Endothelial cell of umbilical vein (primary cell): ENCODE measurements at regions not wholly inside any gene's neighbourhood (a gene's known extent, or its start where the extent isn't known, plus 50 kb on each side); places are given as distances from the start of the nearest gene placed in this dataset.

Source experiments
- BruUV-seq: library from RNA; stranded (reverse); fragments of 400-500 nt; replicated peaks from 2 replicates; lab custom pipeline; 2021; lab: Mats Ljungman, UMichigan
- CTCF ChIA-PET: fragments of 300-600, 350-600 bp; sonication (Branson Sonifier 250); formaldehyde crosslinking; loops from one replicate; lab custom pipeline; 2021; ENCODE audit warnings: antibody characterized with exemption, inconsistent platforms; lab: Charles Lee
- POLR2A ChIA-PET: fragments of 300-600, 350-600 bp; sonication (Branson Sonifier 250); formaldehyde crosslinking; loops from one replicate; lab custom pipeline; 2021; ENCODE audit warnings: antibody characterized with exemption, inconsistent platforms; lab: Charles Lee
- DNase-seq: peaks from one replicate; pipeline ENCODE4 v3.0.0-alpha.2; 2011; ENCODE audit warnings: low read depth, low spot score
- FAIRE-seq: peaks from 2 replicates; lab custom pipeline; 2011; peaks lifted over from hg19 to GRCh38; lab: Jason Lieb, UNC
- H2AFZ ChIP-seq: 2 replicates; pipeline ENCODE4 v1.6.0; 2012; ENCODE audit warnings: low read depth, low read length, control low read depth, inconsistent platforms
- H3K27ac ChIP-seq: 2 replicates; pipeline ENCODE4 v1.5.1; 2011; ENCODE audit warnings: low read depth, mild to moderate bottlenecking, control low read depth, low read length, moderate library complexity; ENCODE audit not compliant: insufficient read depth
- H3K27me3 ChIP-seq, 2 experiments: 2 replicates each; pipeline versions ENCODE4 v1.6.0 to v1.6.1; 2011; ENCODE audit warnings: low read length in 2 of 2, mixed read lengths in 1 of 2; ENCODE audit not compliant: control insufficient read depth in 2 of 2, insufficient read depth in 2 of 2
- H3K36me3 ChIP-seq, 2 experiments: 2 replicates in 1 of 2; 3 replicates in 1 of 2; pipeline ENCODE4 v1.5.1; 2011; ENCODE audit warnings: low read length in 2 of 2, mild to moderate bottlenecking in 1 of 2, moderate library complexity in 1 of 2; ENCODE audit not compliant: control insufficient read depth in 2 of 2, insufficient read depth in 2 of 2; ENCODE audit errors: extremely low read depth in 1 of 2
- H3K4me1 ChIP-seq: 3 replicates; pipeline ENCODE4 v1.5.1; 2011; ENCODE audit warnings: mild to moderate bottlenecking, low read length; ENCODE audit not compliant: control insufficient read depth, insufficient read depth; ENCODE audit errors: extremely low read depth
- H3K4me2 ChIP-seq: 2 replicates; pipeline ENCODE4 v1.6.1; 2011; ENCODE audit warnings: low read length, control low read depth, mixed read lengths; ENCODE audit not compliant: insufficient read depth
- H3K4me3 ChIP-seq, 3 experiments: fragments of 200-600 bp in 1 of 3; sonication (generic), shearing (Covaris generic) in 1 of 3; replicated peaks in 1 of 3; 2 replicates each; pipeline ENCODE4 v1.5.1; 2011 to 2016; ENCODE audit warnings: control low read depth in 3 of 3, low read length in 3 of 3, mild to moderate bottlenecking in 2 of 3, inconsistent platforms in 1 of 3, low read depth in 1 of 3, moderate library complexity in 1 of 3; ENCODE audit not compliant: insufficient read depth in 1 of 3
- H3K79me2 ChIP-seq: 2 replicates; pipeline ENCODE4 v1.6.0; 2012; ENCODE audit warnings: low read length, inconsistent platforms; ENCODE audit not compliant: control insufficient read depth, insufficient read depth
- H3K9ac ChIP-seq: replicated peaks from 2 replicates; pipeline ENCODE3; 2011; ENCODE audit warnings: low read length, control low read depth; ENCODE audit not compliant: insufficient read depth; ENCODE audit errors: extremely low read depth
- H3K9me1 ChIP-seq: replicated peaks from 3 replicates; pipeline ENCODE4 v1.6.0; 2011; ENCODE audit warnings: mild to moderate bottlenecking, low read length; ENCODE audit not compliant: control insufficient read depth, insufficient read depth; ENCODE audit errors: extremely low read depth
- H3K9me3 ChIP-seq: replicated peaks from 2 replicates; pipeline ENCODE4 v1.5.1; 2012; ENCODE audit warnings: low read length, inconsistent platforms; ENCODE audit not compliant: control insufficient read depth, insufficient read depth
- H4K20me1 ChIP-seq: replicated peaks from 2 replicates; pipeline ENCODE3; 2011; ENCODE audit warnings: mild to moderate bottlenecking, low read length; ENCODE audit not compliant: control insufficient read depth, insufficient read depth; ENCODE audit errors: extremely low read depth
- EZH2 ChIP-seq: IDR thresholded peaks from 2 replicates; pipeline ENCODE4 v1.6.1; 2012; ENCODE audit warnings: borderline replicate concordance, low read depth, mild to moderate bottlenecking, moderate library complexity, low read length, inconsistent platforms; ENCODE audit not compliant: severe bottlenecking
- FOS ChIP-seq: IDR thresholded peaks from 2 replicates; pipeline ENCODE4 v1.6.1; 2011; ENCODE audit warnings: mild to moderate bottlenecking, low read length, moderate library complexity, borderline replicate concordance; ENCODE audit not compliant: insufficient read depth
- GATA2 ChIP-seq: IDR thresholded peaks from 2 replicates; pipeline ENCODE4 v1.7.0; 2011; ENCODE audit warnings: low read depth, mild to moderate bottlenecking, moderate library complexity, mixed read lengths, low read length; ENCODE audit not compliant: insufficient read length, insufficient read depth
- JUN ChIP-seq: IDR thresholded peaks from 2 replicates; pipeline ENCODE4 v1.6.1; 2011; ENCODE audit warnings: borderline replicate concordance, low read depth; ENCODE audit not compliant: insufficient read length, insufficient read depth
- MYC ChIP-seq: IDR thresholded peaks from one replicate; pipeline ENCODE4 v1.6.1; 2011; ENCODE audit warnings: mild to moderate bottlenecking, low read depth, low read length
- POLR2A ChIP-seq: IDR thresholded peaks from 2 replicates; pipeline ENCODE4 v1.6.1; 2012; ENCODE audit warnings: low read depth, mild to moderate bottlenecking, control low read depth, low read length
- POLR2AphosphoS5 ChIP-seq: IDR thresholded peaks from 2 replicates; pipeline ENCODE4 v1.6.1; 2012; ENCODE audit warnings: low read depth, mild to moderate bottlenecking, control low read depth, low read length, moderate library complexity; ENCODE audit not compliant: insufficient read depth
- dilution Hi-C: fragments of 300-500 bp; cut with MboI; formaldehyde crosslinking; loops from one replicate; pipeline ENCODE4 v1.15.0; 2019; ENCODE audit warnings: low sequenced_read_pairs; ENCODE audit not compliant: extremely low pct_ligation_motif_present
- intact Hi-C: fragments of 100-400 bp; cut with micrococcal nuclease; formaldehyde crosslinking; loops from one replicate; pipeline ENCODE4 v1.10.0; 2022
- TF ChIP-seq, protein P1 (sequence below), 2 donors: IDR thresholded peaks; 1 replicate in 1 of 2; 2 replicates in 1 of 2; pipeline ENCODE4 v1.5.1; 2011; ENCODE audit warnings: low read length in 2 of 2, mild to moderate bottlenecking in 2 of 2, moderate library complexity in 2 of 2, control low read depth in 1 of 2, inconsistent platforms in 1 of 2, low read depth in 1 of 2; ENCODE audit not compliant: insufficient read depth in 1 of 2; ENCODE audit errors: extremely low read depth in 1 of 2
- TF ChIP-seq, protein P2 (sequence below): IDR thresholded peaks from 2 replicates; pipeline ENCODE4 v1.6.1; 2011; ENCODE audit not compliant: insufficient read depth, insufficient read length

DNA sequence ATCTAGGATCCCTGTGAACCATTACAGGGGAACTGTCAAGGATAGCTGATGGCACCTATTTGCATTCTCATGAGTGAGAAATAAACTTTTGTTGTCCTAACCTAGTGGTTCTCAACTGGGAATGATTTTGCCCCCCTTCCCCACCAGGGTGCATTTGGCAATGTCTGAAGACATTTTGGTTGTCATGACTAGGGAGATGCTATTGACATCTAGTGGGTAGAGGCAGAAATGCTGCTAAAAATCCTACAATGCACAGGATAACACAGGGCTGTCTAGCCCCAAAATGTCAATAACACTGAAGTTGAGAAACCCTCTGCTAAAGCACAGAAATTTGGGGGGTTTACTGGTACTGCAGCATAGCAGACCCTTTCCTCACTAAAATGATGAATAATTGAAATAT lies 140.9 kb upstream of the SRRM4 start:
- no peaks in the 10 kb centered on the region for H3K27me3 ChIP-seq
- peaks cover 7% of the 10 kb centered on the region for H3K9me3 ChIP-seq
- H4K20me1 ChIP-seq = no peaks in the 10 kb centered on the region
- H2AFZ ChIP-seq = no peak overlapping the region
- H3K4me2 ChIP-seq = no peak overlapping the region
- DNase-seq (no peak), FAIRE-seq (no peak)
- no peak overlapping the region for H3K27ac ChIP-seq
- H3K9me1 ChIP-seq = no peaks in the 10 kb centered on the region
- dilution Hi-C loops (no loop called here), intact Hi-C loops (no loop called here)
- TF ChIP-seq EZH2 (no peak), POLR2A (no peak), POLR2AphosphoS5 (no peak), FOS (no peak), JUN (no peak), GATA2 (no peak), MYC (no peak)
- TF ChIP-seq, protein P1, sequence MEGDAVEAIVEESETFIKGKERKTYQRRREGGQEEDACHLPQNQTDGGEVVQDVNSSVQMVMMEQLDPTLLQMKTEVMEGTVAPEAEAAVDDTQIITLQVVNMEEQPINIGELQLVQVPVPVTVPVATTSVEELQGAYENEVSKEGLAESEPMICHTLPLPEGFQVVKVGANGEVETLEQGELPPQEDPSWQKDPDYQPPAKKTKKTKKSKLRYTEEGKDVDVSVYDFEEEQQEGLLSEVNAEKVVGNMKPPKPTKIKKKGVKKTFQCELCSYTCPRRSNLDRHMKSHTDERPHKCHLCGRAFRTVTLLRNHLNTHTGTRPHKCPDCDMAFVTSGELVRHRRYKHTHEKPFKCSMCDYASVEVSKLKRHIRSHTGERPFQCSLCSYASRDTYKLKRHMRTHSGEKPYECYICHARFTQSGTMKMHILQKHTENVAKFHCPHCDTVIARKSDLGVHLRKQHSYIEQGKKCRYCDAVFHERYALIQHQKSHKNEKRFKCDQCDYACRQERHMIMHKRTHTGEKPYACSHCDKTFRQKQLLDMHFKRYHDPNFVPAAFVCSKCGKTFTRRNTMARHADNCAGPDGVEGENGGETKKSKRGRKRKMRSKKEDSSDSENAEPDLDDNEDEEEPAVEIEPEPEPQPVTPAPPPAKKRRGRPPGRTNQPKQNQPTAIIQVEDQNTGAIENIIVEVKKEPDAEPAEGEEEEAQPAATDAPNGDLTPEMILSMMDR (IDR thresholded peaks at IDR 0.05; ENCODE audit: extremely low read depth in 1 of 2, insufficient read depth in 1 of 2, low read depth in 1 of 2, low read length in 2 of 2) = no peak
- TF ChIP-seq, protein P2, sequence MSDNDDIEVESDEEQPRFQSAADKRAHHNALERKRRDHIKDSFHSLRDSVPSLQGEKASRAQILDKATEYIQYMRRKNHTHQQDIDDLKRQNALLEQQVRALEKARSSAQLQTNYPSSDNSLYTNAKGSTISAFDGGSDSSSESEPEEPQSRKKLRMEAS = no peak
- no peaks in the 10 kb centered on the region for H3K36me3 ChIP-seq
- no peak overlapping the region for H3K4me3 ChIP-seq
- no peak overlapping the region for H3K9ac ChIP-seq
- no TSS peak for BruUV-seq
- H3K4me1 ChIP-seq = no peaks in the 10 kb centered on the region
- H3K79me2 ChIP-seq = no peaks in the 10 kb centered on the region
- CTCF ChIA-PET = no interaction called here
- POLR2A ChIA-PET = no interaction called here
